Esophagus muscularis mucosa (tissue), 4 donors: ENCODE measurements at regions not wholly inside any gene's neighbourhood (a gene's known extent, or its start where the extent isn't known, plus 50 kb on each side); places are given as distances from the start of the nearest gene placed in this dataset.

Source experiments
- DNase-seq: peaks from one replicate; pipeline ENCODE4 v3.0.0-alpha.2; 2017; ENCODE audit errors: extremely low spot score
- H3K27ac ChIP-seq, 4 donors: fragments of 200-600 bp; sonication (generic); replicated peaks in 1 of 4; 1 replicate in 3 of 4; 2 replicates in 1 of 4; pipeline ENCODE4 v1.5.1; 2016 to 2019; ENCODE audit warnings: mild to moderate bottlenecking in 1 of 4
- H3K27me3 ChIP-seq, 4 donors: fragments of 200-600 bp; sonication (generic); one replicate each; pipeline versions ENCODE4 v1.5.1 to v1.6.0; 2016 to 2019
- H3K36me3 ChIP-seq, 4 donors: fragments of 200-600 bp; sonication (generic); one replicate each; pipeline ENCODE4 v1.5.1; 2016 to 2019
- H3K4me1 ChIP-seq, 4 donors: fragments of 200-600 bp; sonication (generic); one replicate each; pipeline ENCODE4 v1.5.1; 2016 to 2019
- H3K4me3 ChIP-seq, 4 donors: fragments of 200-600 bp; sonication (generic); 1 replicate in 2 of 4; 2 replicates in 2 of 4; pipeline ENCODE4 v1.5.1; 2016 to 2019; ENCODE audit warnings: mild to moderate bottlenecking in 4 of 4, moderate library complexity in 1 of 4
- H3K9me3 ChIP-seq, 4 donors: fragments of 200-600 bp; sonication (generic); 1 replicate in 3 of 4; 2 replicates in 1 of 4; pipeline ENCODE4 v1.5.1; 2016 to 2019
- CTCF ChIP-seq, 3 experiments: fragments of 200-600 bp in 2 of 3; fragments of 450-650 bp in 1 of 3; sonication (generic) in 2 of 3; IDR thresholded peaks; one replicate each; pipeline ENCODE4 v1.5.1; 2017 to 2019; ENCODE audit warnings: antibody characterized with exemption in 3 of 3, mild to moderate bottlenecking in 2 of 3, moderate library complexity in 1 of 3
- EP300 ChIP-seq: sonication (generic); formaldehyde crosslinking; IDR thresholded peaks from one replicate; pipeline ENCODE4 v1.6.1; 2017; ENCODE audit warnings: antibody characterized with exemption
- POLR2A ChIP-seq: fragments of 450-650 bp; IDR thresholded peaks from one replicate; pipeline ENCODE4 v1.6.1; 2017; ENCODE audit warnings: antibody characterized with exemption, moderate library complexity, mild to moderate bottlenecking, low read depth
- POLR2AphosphoS5 ChIP-seq, 2 donors: sonication (generic); formaldehyde crosslinking; IDR thresholded peaks; one replicate each; pipeline ENCODE4 v1.6.1; 2017; ENCODE audit warnings: antibody characterized with exemption in 2 of 2
- WGBS: methylation state at CpG from one replicate; pipeline ENCODE4 v1.1.5; 2018; 5-methylcytosine and 5-hydroxymethylcytosine counted together
- intact Hi-C: fragments of 100-400 bp; cut with DNase I; formaldehyde crosslinking; loops from one replicate; pipeline ENCODE4 v1.15.1; 2023

DNA sequence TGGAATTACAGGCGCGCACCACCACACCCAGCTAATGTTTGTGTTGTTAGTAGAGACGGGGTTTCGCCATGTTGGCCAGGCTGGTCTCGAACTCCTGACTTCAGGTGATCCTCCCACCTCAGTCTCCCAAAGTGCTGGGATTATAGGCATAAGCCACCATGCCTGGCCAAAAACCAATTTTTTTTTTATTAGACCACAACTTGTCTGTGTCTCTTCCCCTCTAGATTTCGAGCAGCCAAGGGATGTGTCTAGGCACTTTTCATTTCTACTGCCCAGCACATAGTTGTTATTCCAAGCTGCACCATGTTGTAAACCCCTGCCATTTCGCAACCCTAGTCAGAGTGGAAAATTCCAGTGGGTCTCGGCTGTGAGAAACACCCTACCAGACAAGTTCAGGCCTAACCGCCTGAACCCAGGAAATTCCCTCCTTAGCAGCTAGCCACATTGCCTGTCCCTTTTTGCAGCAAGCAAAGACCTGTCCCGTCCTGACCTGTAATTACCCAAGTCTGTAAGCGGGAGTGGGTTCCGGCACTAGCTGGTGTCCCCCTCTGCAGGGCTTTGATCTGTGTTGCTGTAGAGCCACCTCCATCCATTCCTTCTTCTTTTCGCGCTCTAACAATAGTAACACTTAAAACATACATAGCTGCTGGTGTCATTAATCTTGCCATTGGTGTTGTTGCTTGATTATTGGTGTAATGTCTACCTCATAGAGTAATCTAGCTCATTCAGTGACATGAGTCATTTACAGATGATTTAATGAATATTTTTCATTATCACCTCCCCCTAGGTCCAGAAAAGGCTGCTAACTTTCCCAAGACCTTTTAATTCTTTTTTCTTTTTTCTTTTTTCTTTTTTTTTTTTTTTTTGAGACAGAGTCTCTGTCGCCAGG lies 77.3 kb upstream of the ATF7IP2 start:
- Histone ChIP-seq H3K36me3 (no peaks in the 10 kb centered on the region), H3K4me3 (no peak overlapping the region), H3K9me3 (no peaks in the 10 kb centered on the region), H3K4me1 (no peaks in the 10 kb centered on the region), H3K27ac (no peak overlapping the region), H3K27me3 (peaks cover 0 to 6% (median 0%) of the 10 kb centered on the region in 4 donors)
- 86% methylated on average over 14 of the region's 15 CpGs for WGBS
- TF ChIP-seq EP300 (no peak), POLR2A (no peak), POLR2AphosphoS5 (IDR thresholded peaks at IDR 0.05) (no peak), CTCF (IDR thresholded peaks at IDR 0.05) (no peak)
- intact Hi-C loops = no loop called here
- DNase-seq = no peak

GRCh38 chr16:10309271-10309932 lies 76.5 kb upstream of the ATF7IP2 start:
- H3K4me1 ChIP-seq = no peaks in the 10 kb centered on the region
- DNase-seq = no peak
- no peaks in the 10 kb centered on the region for H3K36me3 ChIP-seq
- 68% methylated on average over 11 of the region's 11 CpGs for WGBS
- no peaks in the 10 kb centered on the region for H3K9me3 ChIP-seq
- H3K4me3 ChIP-seq = no peak overlapping the region
- intact Hi-C loops = no loop called here
- TF ChIP-seq POLR2A = no peak
- peaks cover 0 to 6% (median 0%) of the 10 kb centered on the region in 4 donors for H3K27me3 ChIP-seq
- H3K27ac ChIP-seq = no peak overlapping the region

GRCh38 chr16:10312008-10312407 lies 73.9 kb upstream of the ATF7IP2 start:
- DNase-seq = no peak
- H3K36me3 ChIP-seq = no peaks in the 10 kb centered on the region
- intact Hi-C loops = no loop called here
- no peaks in the 10 kb centered on the region for H3K9me3 ChIP-seq
- H3K4me1 ChIP-seq = no peaks in the 10 kb centered on the region
- 62% methylated on average over 5 of the region's 5 CpGs for WGBS
- no peaks in the 10 kb centered on the region for H3K27me3 ChIP-seq
- TF ChIP-seq POLR2AphosphoS5 (IDR thresholded peaks at IDR 0.05) (no peak), POLR2A (no peak), EP300 (no peak), CTCF (IDR thresholded peaks at IDR 0.05) (no peak)
- no peak overlapping the region for H3K27ac ChIP-seq
- no peak overlapping the region for H3K4me3 ChIP-seq

DNA sequence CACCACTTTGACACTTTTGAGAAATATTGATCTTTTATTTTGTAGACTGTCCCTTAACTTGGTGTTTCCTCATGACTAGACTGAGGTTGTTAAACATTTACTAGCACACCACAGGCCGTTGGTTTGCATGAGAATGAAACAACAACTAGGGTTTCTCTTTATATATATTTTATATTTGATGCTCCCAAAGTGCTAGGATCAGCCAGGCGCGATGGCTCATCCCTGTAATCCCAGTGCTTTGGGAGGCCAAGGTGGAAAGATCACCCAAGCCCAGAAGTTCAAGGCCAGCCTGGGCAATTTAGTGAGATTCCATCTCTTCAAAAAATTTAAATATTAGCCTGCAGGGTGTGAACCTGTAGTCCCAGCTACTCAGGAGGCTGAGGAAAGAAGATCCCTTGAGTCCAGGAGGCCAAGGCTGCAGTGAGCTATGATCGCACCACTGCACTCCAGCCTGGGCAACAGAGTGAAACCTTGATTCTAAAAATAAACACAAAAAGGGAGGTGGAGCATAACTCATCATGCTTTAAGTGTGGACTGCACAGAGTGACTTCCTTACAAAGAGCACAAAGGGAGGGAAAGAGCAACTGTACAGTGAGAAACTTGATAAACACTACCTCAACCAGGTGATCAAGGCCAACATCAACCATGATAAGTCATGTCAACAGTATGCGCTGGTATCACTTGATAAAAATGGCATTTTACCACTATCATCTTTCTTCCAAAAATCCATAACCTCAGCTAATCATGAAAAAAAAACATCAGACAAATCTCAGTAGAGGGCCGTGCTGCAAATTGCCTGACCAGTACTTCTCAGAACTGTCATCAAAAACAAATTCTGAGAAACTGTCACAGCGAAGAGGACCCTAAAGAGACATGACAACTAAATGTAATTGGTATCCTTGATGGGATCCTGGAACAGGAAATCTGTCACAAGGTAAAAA lies 72.8 kb upstream of the ATF7IP2 start:
- DNase-seq = no peak
- TF ChIP-seq POLR2A (no peak), POLR2AphosphoS5 (IDR thresholded peaks at IDR 0.05) (no peak), CTCF (IDR thresholded peaks at IDR 0.05) (no peak), EP300 (no peak)
- WGBS = 80% methylated on average over 7 of the region's 7 CpGs
- Histone ChIP-seq H3K9me3 (no peaks in the 10 kb centered on the region), H3K4me3 (no peak overlapping the region), H3K4me1 (no peaks in the 10 kb centered on the region), H3K36me3 (no peaks in the 10 kb centered on the region), H3K27ac (no peak overlapping the region), H3K27me3 (no peaks in the 10 kb centered on the region)
- intact Hi-C loops = no loop called here
